ENCODE measurements at regions not wholly inside any gene's neighbourhood (a gene's known extent, or its start where the extent isn't known, plus 50 kb on each side); places are given as distances from the start of the nearest gene placed in this dataset.

DNA sequence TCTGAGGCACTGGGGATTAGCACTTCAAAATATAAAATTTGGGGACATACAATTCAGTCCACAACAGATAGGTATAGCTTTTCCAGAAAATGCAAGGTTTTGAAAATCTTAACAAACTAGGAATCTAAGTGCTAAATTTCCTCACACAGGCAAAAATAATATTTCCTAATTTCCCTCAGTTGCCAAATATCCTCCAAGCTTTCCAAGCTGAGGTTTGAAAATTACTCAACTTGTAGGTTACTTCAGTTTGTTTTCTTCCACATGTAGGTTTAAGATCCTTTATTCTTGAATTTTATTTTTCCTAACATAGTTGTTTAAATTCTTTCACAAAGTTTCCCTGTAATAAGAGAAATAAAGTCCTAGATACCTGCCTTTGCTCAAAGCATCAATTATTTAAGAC, 192.9 kb upstream of the NRXN1 start:
- no peak for ATAC-seq
- H3K27me3 ChIP-seq (ENCODE audit: low read depth): no peaks in the 10 kb centered on the region
- H3K4me1 ChIP-seq: no peaks in the 10 kb centered on the region

DNA sequence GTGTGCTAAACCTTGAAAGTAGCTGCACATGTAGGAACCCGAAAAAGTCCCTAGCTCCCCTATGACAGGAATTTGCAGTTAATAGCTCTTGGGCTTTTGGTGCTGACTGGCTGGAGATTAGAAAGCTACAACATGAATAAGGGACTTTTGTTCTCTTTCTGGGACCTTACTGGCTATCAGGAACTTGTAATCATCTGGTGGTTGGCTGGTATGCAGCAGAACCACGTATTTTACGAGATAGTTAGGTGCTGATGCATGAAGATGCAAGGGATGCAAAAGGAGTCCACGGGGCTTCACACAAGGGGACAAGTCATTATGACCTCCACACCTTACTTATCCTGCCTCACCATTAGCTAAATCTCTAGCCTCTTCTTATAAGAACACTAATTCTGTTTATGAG, 190.2 kb upstream of the NRXN1 start:
- Histone ChIP-seq H3K4me1 (no peaks in the 10 kb centered on the region), H3K27me3 (ENCODE audit: low read depth) (no peaks in the 10 kb centered on the region), H3K36me3 (no peaks in the 10 kb centered on the region), H3K9me3 (no peaks in the 10 kb centered on the region), H3K27ac (no peak overlapping the region), H3K4me3 (no peak overlapping the region)
- TF ChIP-seq, protein P1, sequence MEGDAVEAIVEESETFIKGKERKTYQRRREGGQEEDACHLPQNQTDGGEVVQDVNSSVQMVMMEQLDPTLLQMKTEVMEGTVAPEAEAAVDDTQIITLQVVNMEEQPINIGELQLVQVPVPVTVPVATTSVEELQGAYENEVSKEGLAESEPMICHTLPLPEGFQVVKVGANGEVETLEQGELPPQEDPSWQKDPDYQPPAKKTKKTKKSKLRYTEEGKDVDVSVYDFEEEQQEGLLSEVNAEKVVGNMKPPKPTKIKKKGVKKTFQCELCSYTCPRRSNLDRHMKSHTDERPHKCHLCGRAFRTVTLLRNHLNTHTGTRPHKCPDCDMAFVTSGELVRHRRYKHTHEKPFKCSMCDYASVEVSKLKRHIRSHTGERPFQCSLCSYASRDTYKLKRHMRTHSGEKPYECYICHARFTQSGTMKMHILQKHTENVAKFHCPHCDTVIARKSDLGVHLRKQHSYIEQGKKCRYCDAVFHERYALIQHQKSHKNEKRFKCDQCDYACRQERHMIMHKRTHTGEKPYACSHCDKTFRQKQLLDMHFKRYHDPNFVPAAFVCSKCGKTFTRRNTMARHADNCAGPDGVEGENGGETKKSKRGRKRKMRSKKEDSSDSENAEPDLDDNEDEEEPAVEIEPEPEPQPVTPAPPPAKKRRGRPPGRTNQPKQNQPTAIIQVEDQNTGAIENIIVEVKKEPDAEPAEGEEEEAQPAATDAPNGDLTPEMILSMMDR (IDR thresholded peaks at IDR 0.05): no peak
- intact Hi-C loops (cut with DNase I): no loop called here
- no peak for ATAC-seq
- DNase-seq: no peak

More for the DNA sequence above, 192.9 kb upstream of the NRXN1 start:
- H3K4me3 ChIP-seq: no peak overlapping the region
- DNase-seq: no peak
- TF ChIP-seq, protein P1 (IDR thresholded peaks at IDR 0.05): no peak
- no peaks in the 10 kb centered on the region for H3K36me3 ChIP-seq
- intact Hi-C loops (cut with DNase I): no loop called here
- peaks cover 3% of the 10 kb centered on the region for H3K9me3 ChIP-seq
- no peak overlapping the region for H3K27ac ChIP-seq

DNA sequence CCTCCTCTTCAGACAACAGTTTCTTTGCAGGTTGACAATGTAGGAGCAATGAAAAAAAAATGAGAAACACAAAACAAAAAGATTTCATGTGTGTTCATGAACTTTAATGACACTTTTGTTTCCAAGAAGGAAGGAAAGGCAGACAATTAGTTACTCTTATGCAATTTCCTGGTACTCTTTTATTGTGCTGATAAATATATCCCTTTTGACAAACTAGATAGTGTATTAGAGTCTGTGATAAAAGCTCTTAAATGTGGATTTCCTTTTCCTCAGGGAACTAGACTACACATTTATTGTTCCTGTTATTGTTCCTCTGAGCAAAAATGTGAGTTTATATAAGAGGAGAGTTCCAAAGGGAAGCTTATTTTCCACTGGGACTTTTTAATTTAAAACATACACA, 188.7 kb upstream of the NRXN1 start:
- TF ChIP-seq, protein P1 (IDR thresholded peaks at IDR 0.05): no peak
- no peaks in the 10 kb centered on the region for H3K4me1 ChIP-seq
- intact Hi-C loops (cut with DNase I): no loop called here
- H3K27me3 ChIP-seq (ENCODE audit: low read depth): no peaks in the 10 kb centered on the region
- no peak for DNase-seq
- H3K9me3 ChIP-seq: no peaks in the 10 kb centered on the region
- H3K4me3 ChIP-seq: no peak overlapping the region
- H3K27ac ChIP-seq: no peak overlapping the region
- no peak for ATAC-seq
- no peaks in the 10 kb centered on the region for H3K36me3 ChIP-seq

DNA sequence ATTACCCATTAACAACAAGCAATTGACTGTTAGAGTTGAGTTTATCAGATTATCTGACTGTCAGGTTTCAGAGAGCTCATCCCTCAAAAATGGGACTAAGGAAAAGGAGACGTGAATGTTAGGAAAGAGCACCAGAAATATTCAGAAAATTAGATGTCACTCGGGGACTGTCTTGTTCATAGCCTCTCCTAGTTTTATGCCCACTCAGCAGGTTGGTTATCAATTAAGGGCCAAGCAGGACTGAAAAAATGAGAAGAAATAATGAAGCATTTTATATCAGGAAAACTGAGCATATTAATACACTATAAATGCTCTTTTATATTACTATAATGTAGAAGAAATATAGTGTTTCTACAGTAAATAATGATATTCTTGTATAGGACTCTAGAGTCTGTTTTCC, 188.1 kb upstream of the NRXN1 start:
- H3K27ac ChIP-seq: no peak overlapping the region
- H3K27me3 ChIP-seq (ENCODE audit: low read depth): no peaks in the 10 kb centered on the region
- no peaks in the 10 kb centered on the region for H3K4me1 ChIP-seq
- TF ChIP-seq, protein P1 (IDR thresholded peaks at IDR 0.05): no peak
- DNase-seq (no peak), ATAC-seq (no peak)
- no peaks in the 10 kb centered on the region for H3K9me3 ChIP-seq
- intact Hi-C loops (cut with DNase I): no loop called here
- no peak overlapping the region for H3K4me3 ChIP-seq
- H3K36me3 ChIP-seq: no peaks in the 10 kb centered on the region

DNA sequence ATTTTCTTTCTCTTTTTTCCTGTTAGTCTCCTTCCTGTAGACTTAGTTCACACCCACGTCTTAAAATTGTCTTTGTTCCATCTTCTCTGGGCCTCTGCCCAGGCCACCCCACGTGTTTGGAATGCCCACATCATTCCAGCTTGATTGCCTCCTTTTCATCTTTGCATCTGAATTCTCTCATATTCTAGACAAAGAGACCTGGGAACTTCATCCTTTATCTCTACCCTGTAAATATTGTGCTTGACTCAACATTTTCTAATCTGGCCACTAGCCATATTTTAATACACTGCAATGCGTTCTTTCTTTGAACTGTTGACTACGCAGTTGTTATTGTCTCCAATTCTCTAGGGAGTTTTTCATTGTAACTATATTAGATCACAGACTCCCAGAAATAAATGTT, 187.5 kb upstream of the NRXN1 start:
- intact Hi-C loops (cut with DNase I): no loop called here
- Histone ChIP-seq H3K27me3 (ENCODE audit: low read depth) (no peaks in the 10 kb centered on the region), H3K36me3 (no peaks in the 10 kb centered on the region), H3K4me3 (no peak overlapping the region), H3K9me3 (no peaks in the 10 kb centered on the region), H3K4me1 (no peaks in the 10 kb centered on the region), H3K27ac (no peak overlapping the region)
- TF ChIP-seq, protein P1 (IDR thresholded peaks at IDR 0.05): no peak
- ATAC-seq (no peak), DNase-seq (no peak)

DNA sequence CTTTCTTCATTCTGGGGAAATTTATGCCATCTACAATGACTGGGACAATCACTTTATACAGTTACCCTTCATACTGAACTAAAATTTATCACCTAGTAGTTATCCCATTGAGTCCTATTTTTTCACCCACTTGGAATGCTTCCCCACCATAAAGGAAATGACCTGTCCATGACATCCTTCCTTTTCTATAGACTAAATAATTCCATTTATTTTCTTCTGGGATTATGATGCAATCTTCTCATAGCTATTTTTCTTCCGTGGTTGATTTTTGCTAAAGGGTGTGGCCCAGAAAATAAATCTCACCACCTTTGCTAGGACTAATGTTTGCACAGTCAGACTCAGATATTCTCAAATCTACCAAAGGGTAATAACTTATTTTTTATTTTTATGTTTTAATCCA, 186.1 kb upstream of the NRXN1 start:
- Histone ChIP-seq H3K36me3 (no peaks in the 10 kb centered on the region), H3K4me3 (no peak overlapping the region), H3K9me3 (no peaks in the 10 kb centered on the region), H3K4me1 (no peaks in the 10 kb centered on the region), H3K27me3 (ENCODE audit: low read depth) (no peaks in the 10 kb centered on the region), H3K27ac (no peak overlapping the region)
- ATAC-seq (no peak), DNase-seq (no peak)
- intact Hi-C loops (cut with DNase I): no loop called here
- TF ChIP-seq, protein P1 (IDR thresholded peaks at IDR 0.05): no peak
